HG03520 (cell line): ENCODE measurements at regions not wholly inside any gene's neighbourhood (a gene's known extent, or its start where the extent isn't known, plus 50 kb on each side); places are given as distances from the start of the nearest gene placed in this dataset.

ENCODE experiments used
- ATAC-seq: cut with Tn5 transposase; IDR thresholded peaks from one replicate; pipeline ENCODE4 v1.9.1; 2021; ENCODE audit warnings: mild to moderate bottlenecking, moderate library complexity; ENCODE audit not compliant: unreplicated experiment

DNA sequence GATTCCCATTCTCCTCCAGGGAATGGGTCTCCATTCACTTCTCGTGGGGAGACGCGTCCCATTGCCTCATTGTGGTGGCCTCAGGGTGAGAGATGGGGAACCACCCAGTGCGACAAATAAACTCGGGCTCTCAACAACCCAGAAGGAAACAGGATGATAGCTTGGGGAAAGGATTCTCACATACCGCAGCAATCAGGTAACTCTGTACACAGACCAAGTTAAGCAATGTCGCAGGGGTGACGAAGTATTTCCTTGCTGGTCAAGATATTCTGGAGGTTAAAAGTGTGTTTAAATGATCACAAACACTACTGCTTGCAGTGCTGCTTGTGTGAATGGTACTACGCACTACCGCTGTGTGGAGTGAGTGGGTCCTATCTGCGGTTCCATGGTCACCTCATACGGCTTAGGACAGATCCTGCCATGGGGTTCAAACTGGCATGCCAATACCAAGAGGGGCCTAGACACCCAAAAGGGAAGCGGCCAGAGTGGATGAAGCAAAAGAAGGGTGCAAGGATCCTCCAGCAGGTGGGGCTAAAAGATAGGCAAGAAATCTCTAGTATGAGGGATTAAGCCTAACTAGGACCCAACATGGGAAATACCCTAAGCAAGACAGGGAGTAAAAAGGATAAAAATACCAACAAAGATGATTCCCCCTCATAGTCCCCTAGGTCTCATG, 143.8 kb upstream of the TMEM106B start:
- peak; percentile 77 for ATAC-seq

DNA sequence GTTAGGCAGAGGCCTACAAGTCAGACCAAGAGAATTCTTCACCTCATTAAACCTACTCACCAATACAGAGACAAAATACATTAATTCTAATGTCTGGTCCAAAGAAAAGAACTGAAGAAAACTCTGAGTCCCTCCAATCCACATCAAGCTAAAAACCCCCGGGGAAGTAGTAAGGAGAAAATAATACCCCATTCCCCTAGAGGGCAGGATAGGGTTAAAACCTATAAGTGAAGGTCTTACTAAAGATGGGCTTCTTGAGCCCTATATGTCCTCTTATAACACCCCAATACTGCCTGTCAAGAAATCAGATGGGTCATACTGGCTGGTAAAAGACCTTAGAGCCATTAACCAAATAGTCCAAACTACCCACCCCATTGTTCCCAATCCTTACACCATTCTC, 141.3 kb upstream of the TMEM106B start:
- no peak for ATAC-seq

- ATAC-seq: no peak
These were observed 136.2 kb upstream of the TMEM106B start for GRCh38 chr7:12074889-12075288.

DNA sequence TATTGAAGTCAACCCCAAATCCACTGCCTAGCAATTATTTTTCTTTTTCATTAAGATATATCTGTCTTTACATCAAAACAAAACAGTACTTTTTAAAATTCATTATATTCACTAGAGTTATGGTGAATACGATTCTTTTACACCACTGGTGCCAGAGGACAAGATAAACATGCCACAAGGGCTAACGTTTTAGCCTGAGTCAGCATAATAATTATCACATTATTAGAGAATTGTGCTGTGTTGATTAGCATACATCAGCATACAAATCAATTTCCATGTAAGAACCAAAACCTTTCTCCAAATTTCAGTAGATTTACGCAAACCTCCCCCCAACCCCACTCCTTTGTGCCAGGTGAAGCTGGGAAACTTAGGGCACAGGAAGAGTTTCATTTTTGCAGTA, 131.1 kb upstream of the TMEM106B start:
- ATAC-seq: no peak

- no peak for ATAC-seq
These were observed 125.6 kb upstream of the TMEM106B start for GRCh38 chr7:12085516-12085915.

- no peak for ATAC-seq
These were observed 120.9 kb upstream of the TMEM106B start for GRCh38 chr7:12089951-12090756.

DNA sequence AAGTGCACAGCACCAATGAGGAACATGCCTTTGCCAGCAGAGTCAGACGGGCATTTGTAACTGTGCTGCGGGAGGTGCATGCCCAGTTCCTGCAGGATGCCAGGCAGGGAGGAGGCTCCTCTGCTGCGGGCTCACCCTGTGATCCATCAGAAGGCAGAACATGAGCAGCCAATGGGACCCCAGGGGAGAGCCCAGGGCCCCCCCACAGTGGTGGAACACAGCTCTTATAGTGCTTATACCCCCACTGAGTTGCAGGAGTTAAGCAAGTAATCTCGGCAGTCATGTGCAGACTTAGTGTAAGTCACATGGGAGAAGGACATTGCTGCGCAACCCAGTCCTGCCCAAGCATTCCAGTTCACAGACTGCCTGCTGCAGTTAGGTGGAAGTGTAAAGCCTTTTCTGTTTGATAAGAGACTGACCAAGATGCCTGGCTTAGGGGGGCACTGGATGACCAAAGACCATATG, 120.3 kb upstream of the TMEM106B start:
- ATAC-seq: no peak

- no peak for ATAC-seq
These were observed 119.9 kb upstream of the TMEM106B start for GRCh38 chr7:12091231-12091630.

DNA sequence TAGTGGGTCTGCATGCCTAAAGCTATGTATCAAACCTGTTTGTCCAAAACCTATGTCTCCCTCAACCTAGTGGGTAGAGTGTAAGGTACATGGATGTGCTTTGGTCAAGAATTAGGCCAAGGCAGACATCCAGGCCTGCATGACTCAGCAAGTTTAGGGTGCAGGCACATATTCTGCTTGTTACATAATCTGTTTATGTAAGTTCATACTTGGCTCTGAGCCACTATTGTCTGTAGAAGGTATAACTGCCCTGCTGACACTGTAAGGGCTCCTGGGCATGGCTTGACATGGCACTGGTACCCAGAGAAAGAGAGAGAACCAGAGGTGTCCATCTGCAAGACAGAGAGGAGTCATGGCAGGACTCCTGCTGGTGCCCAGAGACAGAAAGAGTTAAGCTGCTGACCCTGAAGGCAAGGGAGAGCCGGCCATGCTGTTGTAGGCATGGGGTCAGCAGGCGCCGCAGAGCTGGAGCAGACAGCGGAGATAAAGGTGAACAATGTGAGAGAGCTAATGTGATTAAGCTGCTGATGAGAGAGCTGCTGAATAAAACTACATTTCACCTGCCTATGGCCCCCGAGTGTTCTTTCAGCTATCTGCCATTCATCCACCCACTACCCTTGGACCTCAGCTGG, 118.5 kb upstream of the TMEM106B start:
- ATAC-seq: no peak

DNA sequence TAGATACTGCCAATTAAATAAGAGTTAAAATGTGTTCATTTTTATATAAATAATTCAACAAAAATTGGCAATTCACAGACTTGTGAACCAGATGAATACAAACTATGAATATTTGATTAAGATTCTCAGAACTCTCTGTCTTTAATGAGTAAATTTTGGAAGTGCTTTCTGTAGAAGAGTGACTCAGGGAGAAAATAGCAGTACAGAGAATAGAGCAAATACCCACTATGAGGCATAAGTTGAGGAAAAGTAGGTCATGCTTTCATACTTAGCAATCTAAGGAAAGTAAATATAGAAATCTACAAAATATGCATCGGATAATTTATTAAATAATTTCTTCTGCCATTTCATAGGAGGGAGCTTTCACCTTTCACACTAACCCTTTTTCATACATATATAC, 117.7 kb upstream of the TMEM106B start:
- ATAC-seq: no peak

- no peak for ATAC-seq
These were observed 116.7 kb upstream of the TMEM106B start for GRCh38 chr7:12094365-12094921.

- no peak for ATAC-seq
These were observed 109.0 kb upstream of the TMEM106B start for GRCh38 chr7:12102126-12102525.

DNA sequence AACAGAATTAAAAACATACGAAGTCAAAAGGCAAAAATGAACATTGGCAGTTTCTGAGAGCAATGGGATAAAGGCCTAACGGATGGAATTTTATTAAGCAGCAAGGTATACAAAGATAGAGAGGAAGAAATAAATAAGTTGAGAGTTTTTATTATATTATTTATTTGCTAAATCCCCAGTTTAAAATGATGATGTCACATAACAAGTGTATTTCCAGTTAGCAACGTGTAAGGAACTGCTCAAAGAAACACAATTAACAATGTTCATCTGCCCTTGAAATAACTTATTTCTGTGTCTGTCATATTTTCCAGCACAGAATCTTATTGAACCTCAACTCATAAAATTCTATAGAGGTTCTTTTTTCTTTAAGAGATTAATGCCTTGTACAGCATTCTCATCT, 108.6 kb upstream of the TMEM106B start:
- no peak for ATAC-seq

GRCh38 chr7:12103948-12104347, 107.1 kb upstream of the TMEM106B start:
- ATAC-seq: no peak

DNA sequence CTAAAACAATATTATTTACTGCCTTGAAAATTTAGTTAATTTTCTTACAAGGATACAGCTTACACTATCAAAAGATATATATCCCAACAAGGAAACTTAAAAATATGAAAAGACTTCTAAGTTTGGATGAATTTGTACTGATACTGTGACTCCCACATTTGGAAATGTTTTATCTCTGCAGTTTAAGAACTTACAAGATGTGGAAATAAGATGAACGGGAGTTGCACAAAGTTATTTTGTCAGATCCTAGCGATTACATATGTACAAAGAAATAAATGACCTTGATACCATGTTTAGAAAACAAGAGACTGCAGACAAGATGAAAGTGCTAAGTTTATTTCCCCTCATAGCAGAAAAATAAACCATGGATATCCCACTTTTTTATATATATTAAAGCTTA, 103.7 kb upstream of the TMEM106B start:
- ATAC-seq: no peak

DNA sequence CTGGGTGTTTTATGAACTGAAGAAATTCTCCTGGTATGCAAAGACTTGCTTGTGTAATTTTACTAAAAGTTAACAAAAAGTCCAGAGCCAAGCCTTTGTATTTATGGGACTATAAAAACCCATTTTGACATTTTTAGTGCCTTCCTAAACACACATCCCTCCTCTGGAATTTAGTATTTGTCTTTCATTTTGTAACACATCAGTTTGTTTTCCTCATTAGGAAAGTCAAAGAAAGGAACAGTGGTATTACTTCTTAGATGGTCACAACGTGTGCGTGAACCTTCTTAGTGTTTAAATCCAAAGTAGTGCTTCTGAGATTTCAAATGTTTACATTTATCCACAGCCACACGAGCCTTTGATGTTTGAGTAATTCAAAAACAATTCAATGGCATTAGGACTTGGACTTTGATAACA, 103.2 kb upstream of the TMEM106B start:
- no peak for ATAC-seq

- no peak for ATAC-seq
These were observed 100.7 kb upstream of the TMEM106B start for GRCh38 chr7:12110425-12110824.

DNA sequence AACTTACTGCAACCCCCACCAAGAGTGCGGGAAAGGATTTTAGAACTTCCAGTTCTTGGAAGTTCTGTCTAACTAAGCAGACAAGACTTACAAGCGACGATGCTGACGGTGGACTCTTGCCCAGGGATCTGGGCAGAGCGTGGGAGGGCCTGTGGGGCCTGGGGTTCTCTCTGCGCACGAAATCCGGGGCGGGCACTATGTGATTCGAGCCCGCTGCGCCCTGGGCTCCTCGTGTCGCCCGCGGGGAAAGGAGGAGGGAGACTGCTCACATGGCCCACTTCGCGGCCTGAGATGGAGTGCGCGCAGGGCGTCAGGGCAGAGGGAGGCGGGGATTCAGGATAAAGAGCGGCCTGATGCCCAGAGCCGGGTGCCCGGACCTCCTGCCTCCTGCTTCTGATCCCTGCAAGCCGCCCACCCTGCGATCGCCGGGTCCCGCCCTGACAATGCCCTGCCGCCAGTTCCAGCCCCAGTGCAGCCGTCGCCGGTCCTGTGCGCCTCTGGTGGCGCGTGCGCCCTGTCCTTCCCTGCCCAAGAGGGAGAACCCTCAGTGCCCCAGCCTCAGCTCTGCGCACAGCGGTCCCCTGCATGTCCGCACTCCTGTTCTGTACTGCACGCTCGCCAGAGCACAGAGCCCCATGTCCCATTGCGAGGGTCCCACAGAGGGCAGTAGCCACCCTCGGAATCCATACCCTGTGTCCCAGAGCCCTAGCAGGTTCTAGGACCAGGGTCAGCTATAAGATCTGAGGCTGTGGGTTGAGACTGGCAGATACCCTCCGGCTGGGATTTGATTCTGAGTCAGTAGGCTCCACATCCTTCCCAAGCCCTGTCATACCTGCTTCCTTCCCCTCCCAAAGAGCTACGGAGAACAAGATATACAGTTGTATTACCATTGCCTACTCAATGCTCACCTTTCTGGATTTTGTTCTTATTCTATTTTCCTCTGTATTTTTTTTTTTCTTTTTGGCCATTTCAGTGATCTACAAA, 99.4 kb upstream of the TMEM106B start:
- no peak for ATAC-seq

DNA sequence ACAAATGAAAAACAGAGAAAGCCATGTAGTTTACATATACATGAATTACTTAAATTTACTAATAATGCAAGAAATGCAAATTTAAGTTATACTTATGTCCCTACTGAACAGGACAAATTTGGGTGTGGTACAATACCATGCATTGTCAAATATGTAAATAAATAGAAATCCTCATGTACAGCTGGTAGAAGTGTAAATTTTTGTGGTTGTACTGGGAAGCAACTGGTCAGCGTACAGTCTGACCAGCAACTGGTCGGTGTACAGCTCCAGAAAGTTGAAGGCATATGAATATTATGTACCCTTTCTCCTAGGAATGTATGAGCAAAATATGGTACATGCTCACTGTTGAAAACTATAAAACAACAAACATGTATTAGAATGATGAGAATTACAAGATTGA, 93.9 kb upstream of the TMEM106B start:
- no peak for ATAC-seq

DNA sequence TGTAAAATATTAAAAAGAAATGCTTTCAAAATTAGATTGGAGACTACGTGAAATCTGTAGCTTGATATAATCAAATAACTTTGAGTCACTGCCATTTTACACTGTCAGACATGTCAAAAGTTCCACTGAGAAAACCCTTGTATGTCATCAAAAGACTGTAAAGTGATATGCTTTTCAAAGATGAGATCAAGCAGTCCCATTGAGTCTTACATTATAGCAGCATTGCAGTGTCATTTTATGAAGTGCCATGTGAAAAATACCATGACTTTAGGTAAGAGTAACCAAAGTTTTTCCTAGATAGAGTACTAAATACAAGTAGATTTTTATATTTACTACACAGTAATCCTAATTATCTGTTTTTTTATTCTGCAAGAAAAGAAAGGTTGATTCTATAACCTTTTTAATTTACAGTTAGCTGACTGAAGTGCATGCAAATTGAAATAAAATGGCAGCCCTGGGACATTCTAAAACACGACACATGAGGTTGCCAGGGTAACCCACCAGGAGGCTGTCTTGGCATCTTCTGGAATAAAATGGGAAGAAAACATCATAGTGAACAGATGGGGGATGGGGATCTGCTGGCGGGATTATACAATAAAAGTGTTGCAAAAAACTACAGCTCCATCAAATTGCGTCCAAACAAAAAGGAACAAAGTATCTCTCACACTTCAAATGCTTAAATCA, 91.3 kb upstream of the TMEM106B start:
- no peak for ATAC-seq
